Colonic mucosa (tissue), 4 donors: ENCODE measurements at regions not wholly inside any gene's neighbourhood (a gene's known extent, or its start where the extent isn't known, plus 50 kb on each side); places are given as distances from the start of the nearest gene placed in this dataset.

Source experiments
- DNase-seq: peaks from one replicate; pipeline ENCODE4 v3.0.0-alpha.2; 2020
- H3K27ac ChIP-seq: fragments of 200-600 bp; one replicate; pipeline ENCODE4 v1.8.0; 2021
- H3K27me3 ChIP-seq: fragments of 200-600 bp; one replicate; pipeline ENCODE4 v1.8.0; 2021
- H3K36me3 ChIP-seq: fragments of 200-600 bp; one replicate; pipeline ENCODE4 v1.8.0; 2021
- H3K4me1 ChIP-seq: fragments of 200-600 bp; one replicate; pipeline ENCODE4 v1.8.0; 2021; ENCODE audit warnings: mild to moderate bottlenecking
- H3K4me3 ChIP-seq: fragments of 200-600 bp; one replicate; pipeline ENCODE4 v1.8.0; 2021
- H3K9ac ChIP-seq, 2 donors: one replicate each; pipeline ENCODE4 v1.7.0; 2013; ENCODE audit warnings: control low read depth in 2 of 2, low read depth in 2 of 2, low read length in 2 of 2
- H3K9me3 ChIP-seq: fragments of 200-600 bp; one replicate; pipeline ENCODE4 v1.8.0; 2021
- CTCF ChIP-seq: fragments of 200-600 bp; IDR thresholded peaks from one replicate; pipeline ENCODE4 v1.8.0; 2022; ENCODE audit warnings: antibody characterized with exemption, mild to moderate bottlenecking
- intact Hi-C: fragments of 100-400 bp; cut with DNase I; formaldehyde crosslinking; loops from one replicate; pipeline ENCODE4 v1.14.1; 2022
- donor health status: healthy.
- donor health status: DM: no; HTN: no; CAD: no.
- donor health status: DM: no; HTN: no; CAD: no.

- TF ChIP-seq CTCF = no peak
- H3K9me3 ChIP-seq = no peaks in the 10 kb centered on the region
- H3K4me1 ChIP-seq = peaks cover 5% of the 10 kb centered on the region
- no peaks in the 10 kb centered on the region for H3K36me3 ChIP-seq
- H3K27me3 ChIP-seq = no peaks in the 10 kb centered on the region
- H3K27ac ChIP-seq = no peak overlapping the region
- DNase-seq = no peak
- intact Hi-C loops = no loop called here
- no peak overlapping the region for H3K4me3 ChIP-seq
- no peak overlapping the region for H3K9ac ChIP-seq
Measured at GRCh38 chr3:72519946-72520604, 328.2 kb downstream of the SHQ1 start.

GRCh38 chr3:72517921-72518424, 330.3 kb downstream of the SHQ1 start:
- Histone ChIP-seq H3K9ac (no peak overlapping the region), H3K4me1 (peaks cover 5% of the 10 kb centered on the region), H3K27me3 (no peaks in the 10 kb centered on the region), H3K4me3 (no peak overlapping the region), H3K9me3 (no peaks in the 10 kb centered on the region), H3K27ac (peak overlapping the region; percentile 58), H3K36me3 (no peaks in the 10 kb centered on the region)
- intact Hi-C loops = no loop called here
- peak; percentile 26 for DNase-seq
- TF ChIP-seq CTCF = no peak

- H3K9me3 ChIP-seq = no peaks in the 10 kb centered on the region
- DNase-seq = peak; percentile 27
- H3K36me3 ChIP-seq = no peaks in the 10 kb centered on the region
- H3K9ac ChIP-seq = no peak overlapping the region
- intact Hi-C loops = no loop called here
- peak overlapping the region; percentile 58 for H3K27ac ChIP-seq
- no peaks in the 10 kb centered on the region for H3K4me1 ChIP-seq
- no peaks in the 10 kb centered on the region for H3K27me3 ChIP-seq
- H3K4me3 ChIP-seq = no peak overlapping the region
- TF ChIP-seq CTCF = no peak
Measured at GRCh38 chr3:72517336-72517735, 330.9 kb downstream of the SHQ1 start.

- no peaks in the 10 kb centered on the region for H3K4me1 ChIP-seq
- no peak overlapping the region for H3K27ac ChIP-seq
- no peaks in the 10 kb centered on the region for H3K27me3 ChIP-seq
- H3K4me3 ChIP-seq = no peak overlapping the region
- no peak overlapping the region for H3K9ac ChIP-seq
- intact Hi-C loops = no loop called here
- no peaks in the 10 kb centered on the region for H3K36me3 ChIP-seq
- no peaks in the 10 kb centered on the region for H3K9me3 ChIP-seq
- no peak for DNase-seq
- TF ChIP-seq CTCF = no peak
Measured at GRCh38 chr3:72516361-72516760, 331.9 kb downstream of the SHQ1 start.

GRCh38 chr3:72515941-72516340, 332.3 kb downstream of the SHQ1 start:
- intact Hi-C loops = no loop called here
- H3K9me3 ChIP-seq = no peaks in the 10 kb centered on the region
- TF ChIP-seq CTCF = no peak

More at GRCh38 chr3:72515941-72516340, 332.3 kb downstream of the SHQ1 start:
- no peak overlapping the region for H3K27ac ChIP-seq
- H3K36me3 ChIP-seq = no peaks in the 10 kb centered on the region
- no peaks in the 10 kb centered on the region for H3K4me1 ChIP-seq
- H3K4me3 ChIP-seq = no peak overlapping the region
- no peaks in the 10 kb centered on the region for H3K27me3 ChIP-seq
- no peak for DNase-seq
- H3K9ac ChIP-seq = no peak overlapping the region
